ENCODE measurements at regions not wholly inside any gene's neighbourhood (a gene's known extent, or its start where the extent isn't known, plus 50 kb on each side); places are given as distances from the start of the nearest gene placed in this dataset.

DNA sequence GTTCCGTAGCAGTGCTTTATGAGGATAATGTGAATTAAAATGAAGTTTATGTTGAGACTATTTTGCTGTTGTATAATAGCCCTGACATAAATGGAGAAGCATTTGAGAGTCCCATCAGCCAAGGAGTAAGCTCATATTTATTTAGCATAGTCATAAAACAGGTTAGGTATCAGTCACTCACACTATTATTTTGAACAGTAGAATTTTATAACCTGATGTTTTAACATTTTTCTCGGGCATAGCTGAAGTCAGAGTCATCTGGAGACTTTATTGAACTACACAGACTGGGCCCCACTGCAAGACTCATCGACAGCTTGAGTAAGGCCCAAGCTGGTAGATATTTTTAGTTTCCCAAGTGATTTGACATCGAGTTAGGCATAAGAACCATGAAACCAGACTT is 620.3 kb upstream of the WWC1 start:
- TF ChIP-seq, protein P1, sequence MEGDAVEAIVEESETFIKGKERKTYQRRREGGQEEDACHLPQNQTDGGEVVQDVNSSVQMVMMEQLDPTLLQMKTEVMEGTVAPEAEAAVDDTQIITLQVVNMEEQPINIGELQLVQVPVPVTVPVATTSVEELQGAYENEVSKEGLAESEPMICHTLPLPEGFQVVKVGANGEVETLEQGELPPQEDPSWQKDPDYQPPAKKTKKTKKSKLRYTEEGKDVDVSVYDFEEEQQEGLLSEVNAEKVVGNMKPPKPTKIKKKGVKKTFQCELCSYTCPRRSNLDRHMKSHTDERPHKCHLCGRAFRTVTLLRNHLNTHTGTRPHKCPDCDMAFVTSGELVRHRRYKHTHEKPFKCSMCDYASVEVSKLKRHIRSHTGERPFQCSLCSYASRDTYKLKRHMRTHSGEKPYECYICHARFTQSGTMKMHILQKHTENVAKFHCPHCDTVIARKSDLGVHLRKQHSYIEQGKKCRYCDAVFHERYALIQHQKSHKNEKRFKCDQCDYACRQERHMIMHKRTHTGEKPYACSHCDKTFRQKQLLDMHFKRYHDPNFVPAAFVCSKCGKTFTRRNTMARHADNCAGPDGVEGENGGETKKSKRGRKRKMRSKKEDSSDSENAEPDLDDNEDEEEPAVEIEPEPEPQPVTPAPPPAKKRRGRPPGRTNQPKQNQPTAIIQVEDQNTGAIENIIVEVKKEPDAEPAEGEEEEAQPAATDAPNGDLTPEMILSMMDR (IDR thresholded peaks at IDR 0.05 in 4 of 5, conservative IDR thresholded peaks at IDR 0.05 in 1 of 5) = no peak
- TF ChIP-seq POLR2A (IDR thresholded peaks at IDR 0.05) = no peak

All from gastrocnemius medialis (tissue), 4 donors.